ENCODE measurements at regions not wholly inside any gene's neighbourhood (a gene's known extent, or its start where the extent isn't known, plus 50 kb on each side); places are given as distances from the start of the nearest gene placed in this dataset.

DNA sequence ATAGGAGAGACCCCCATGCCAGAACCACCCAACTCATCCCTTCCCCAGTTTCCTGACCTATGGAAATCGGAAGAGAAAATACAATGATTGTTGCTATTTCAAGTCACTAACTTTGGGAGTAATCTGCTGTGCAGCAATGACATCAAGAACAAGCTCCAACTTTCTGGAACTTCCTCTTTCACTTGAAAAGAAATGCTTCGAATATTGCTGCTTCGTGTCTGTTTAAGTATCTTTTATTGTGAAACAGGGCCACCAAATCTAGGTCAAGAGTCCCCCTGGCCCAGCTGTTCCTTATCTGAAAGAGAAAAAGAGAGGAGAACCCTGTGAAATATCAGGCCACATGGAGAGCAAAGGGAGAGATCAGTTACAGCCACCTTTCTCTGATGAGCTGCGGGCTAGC, 59.4 kb upstream of the DNAH5 start:
- TF ChIP-seq CTCF (IDR thresholded peaks at IDR 0.05; ENCODE audit: low read length) (no peak), EZH2 (IDR thresholded peaks at IDR 0.05; ENCODE audit: borderline replicate concordance, low read length) (no peak)
